SK-N-MC (cell line): ENCODE measurements at regions not wholly inside any gene's neighbourhood (a gene's known extent, or its start where the extent isn't known, plus 50 kb on each side); places are given as distances from the start of the nearest gene placed in this dataset.

Experiments
- EZH2 ChIP-seq: fragments of 200-600 bp; sonication (generic); IDR thresholded peaks from one replicate; pipeline ENCODE4 v1.6.1; 2017; ENCODE audit warnings: antibody characterized with exemption
- POLR2AphosphoS5 ChIP-seq: IDR thresholded peaks from 2 replicates; pipeline ENCODE4 v1.6.1; 2012; ENCODE audit warnings: mild to moderate bottlenecking, low read depth, low read length, borderline replicate concordance

DNA sequence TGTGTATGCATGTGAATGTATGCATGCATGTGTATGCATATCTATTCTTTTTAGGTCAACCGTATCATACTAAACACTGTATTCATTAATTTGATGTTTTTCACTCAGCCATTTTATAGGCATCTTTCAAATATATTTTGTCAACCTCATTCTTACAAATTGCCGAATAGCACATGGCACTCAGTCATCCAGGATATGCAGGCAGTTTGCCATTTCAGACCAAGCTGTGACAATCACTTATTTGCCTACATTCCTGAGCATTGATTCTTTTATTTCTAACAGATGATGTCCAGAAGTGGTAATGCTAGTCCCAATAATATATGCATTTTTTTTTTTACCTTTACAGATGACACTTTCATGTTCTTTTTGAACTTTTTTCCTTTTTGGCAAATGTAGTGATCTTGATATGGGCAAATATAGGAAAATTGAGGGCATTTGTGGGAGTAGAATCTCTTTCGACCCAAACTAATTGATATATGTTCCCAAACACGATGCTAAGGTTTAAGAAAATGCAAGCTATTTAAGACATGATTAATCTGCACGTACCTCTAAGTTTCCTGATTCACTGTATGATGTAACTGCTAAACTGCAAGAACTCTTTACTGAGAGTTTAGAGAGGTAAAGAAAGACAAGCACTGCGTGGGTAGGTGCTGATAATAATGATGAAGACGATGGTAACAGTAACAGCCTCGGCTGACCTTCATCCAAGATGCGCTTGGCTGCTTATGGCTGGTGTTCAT lies 153.9 kb upstream of the DAP start:
- no peak for TF ChIP-seq EZH2
- TF ChIP-seq POLR2AphosphoS5, result no peak
